ENCODE measurements at regions not wholly inside any gene's neighbourhood (a gene's known extent, or its start where the extent isn't known, plus 50 kb on each side); places are given as distances from the start of the nearest gene placed in this dataset.

DNA sequence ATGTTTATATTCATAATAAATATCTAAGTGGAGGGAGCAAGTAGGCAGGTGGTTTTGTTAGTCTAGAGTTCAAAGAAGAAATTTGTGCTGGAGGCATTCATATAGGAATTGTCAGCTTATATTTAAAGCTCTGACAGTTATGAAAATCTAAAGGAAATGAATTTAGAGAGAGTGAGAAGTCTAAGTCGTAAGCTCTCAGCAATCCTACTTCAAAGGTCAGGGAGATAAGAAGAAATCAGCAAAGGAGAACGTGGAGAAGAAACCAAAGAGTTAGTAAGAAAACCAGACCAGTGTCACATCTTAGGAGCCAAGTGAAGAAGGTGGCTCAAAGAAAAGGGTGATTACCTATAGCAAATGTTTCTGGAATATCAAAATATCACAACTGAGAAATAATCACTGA lies 241.8 kb downstream of the FSCB start:
- Histone ChIP-seq H3K9me1 (replicated peaks; ENCODE audit: control insufficient read depth, extremely low read depth, insufficient read depth, low read length) (no peaks in the 10 kb centered on the region), H3K27ac (ENCODE audit: insufficient read depth, low read depth, low read length) (no peak overlapping the region), H3K9ac (replicated peaks; ENCODE audit: extremely low read depth, insufficient read depth, low read length) (no peak overlapping the region), H2AFZ (ENCODE audit: low read depth, low read length) (no peak overlapping the region), H3K9me3 (replicated peaks; ENCODE audit: control insufficient read depth, insufficient read depth, low read length) (peaks cover 5% of the 10 kb centered on the region), H3K79me2 (ENCODE audit: control insufficient read depth, insufficient read depth, low read length) (no peaks in the 10 kb centered on the region), H4K20me1 (replicated peaks; ENCODE audit: control insufficient read depth, extremely low read depth, insufficient read depth, low read length) (no peaks in the 10 kb centered on the region), H3K27me3 (ENCODE audit: control insufficient read depth in 2 of 2, insufficient read depth in 2 of 2, low read length in 2 of 2) (no peaks in the 10 kb centered on the region), H3K4me1 (ENCODE audit: control insufficient read depth, extremely low read depth, insufficient read depth, low read length) (no peaks in the 10 kb centered on the region), H3K4me3 (replicated peaks in 1 of 3; ENCODE audit: insufficient read depth in 1 of 3, low read depth in 1 of 3, low read length in 3 of 3) (no peak overlapping the region), H3K36me3 (ENCODE audit: control insufficient read depth in 2 of 2, extremely low read depth in 1 of 2, insufficient read depth in 2 of 2, low read length in 2 of 2) (no peaks in the 10 kb centered on the region), H3K4me2 (ENCODE audit: insufficient read depth, low read length) (no peak overlapping the region)
- TF ChIP-seq MYC (IDR thresholded peaks at IDR 0.05; ENCODE audit: low read depth, low read length) (no peak), GATA2 (IDR thresholded peaks at IDR 0.05; ENCODE audit: insufficient read depth, insufficient read length, low read depth, low read length) (no peak), FOS (IDR thresholded peaks at IDR 0.05; ENCODE audit: borderline replicate concordance, insufficient read depth, low read length) (no peak), POLR2AphosphoS5 (IDR thresholded peaks at IDR 0.05; ENCODE audit: insufficient read depth, low read depth, low read length) (no peak), JUN (IDR thresholded peaks at IDR 0.05; ENCODE audit: borderline replicate concordance, insufficient read depth, insufficient read length, low read depth) (no peak), EZH2 (IDR thresholded peaks at IDR 0.05; ENCODE audit: borderline replicate concordance, low read depth, low read length, severe bottlenecking) (no peak), POLR2A (IDR thresholded peaks at IDR 0.05; ENCODE audit: low read depth, low read length) (no peak)
- TF ChIP-seq, protein P1, sequence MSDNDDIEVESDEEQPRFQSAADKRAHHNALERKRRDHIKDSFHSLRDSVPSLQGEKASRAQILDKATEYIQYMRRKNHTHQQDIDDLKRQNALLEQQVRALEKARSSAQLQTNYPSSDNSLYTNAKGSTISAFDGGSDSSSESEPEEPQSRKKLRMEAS (IDR thresholded peaks at IDR 0.05; ENCODE audit: insufficient read depth, insufficient read length), result no peak
- TF ChIP-seq, protein P2, sequence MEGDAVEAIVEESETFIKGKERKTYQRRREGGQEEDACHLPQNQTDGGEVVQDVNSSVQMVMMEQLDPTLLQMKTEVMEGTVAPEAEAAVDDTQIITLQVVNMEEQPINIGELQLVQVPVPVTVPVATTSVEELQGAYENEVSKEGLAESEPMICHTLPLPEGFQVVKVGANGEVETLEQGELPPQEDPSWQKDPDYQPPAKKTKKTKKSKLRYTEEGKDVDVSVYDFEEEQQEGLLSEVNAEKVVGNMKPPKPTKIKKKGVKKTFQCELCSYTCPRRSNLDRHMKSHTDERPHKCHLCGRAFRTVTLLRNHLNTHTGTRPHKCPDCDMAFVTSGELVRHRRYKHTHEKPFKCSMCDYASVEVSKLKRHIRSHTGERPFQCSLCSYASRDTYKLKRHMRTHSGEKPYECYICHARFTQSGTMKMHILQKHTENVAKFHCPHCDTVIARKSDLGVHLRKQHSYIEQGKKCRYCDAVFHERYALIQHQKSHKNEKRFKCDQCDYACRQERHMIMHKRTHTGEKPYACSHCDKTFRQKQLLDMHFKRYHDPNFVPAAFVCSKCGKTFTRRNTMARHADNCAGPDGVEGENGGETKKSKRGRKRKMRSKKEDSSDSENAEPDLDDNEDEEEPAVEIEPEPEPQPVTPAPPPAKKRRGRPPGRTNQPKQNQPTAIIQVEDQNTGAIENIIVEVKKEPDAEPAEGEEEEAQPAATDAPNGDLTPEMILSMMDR (IDR thresholded peaks at IDR 0.05; ENCODE audit: extremely low read depth in 1 of 2, insufficient read depth in 1 of 2, low read depth in 1 of 2, low read length in 2 of 2), result no peak
- ChIA-PET CTCF (no interaction called here), POLR2A (no interaction called here)
- dilution Hi-C loops (cut with MboI; ENCODE audit: extremely low pct_ligation_motif_present, low sequenced_read_pairs) (no loop called here), intact Hi-C loops (cut with micrococcal nuclease) (no loop called here)
- no TSS peak for BruUV-seq (replicated peaks)
- FAIRE-seq (no peak), DNase-seq (ENCODE audit: low read depth, low spot score) (no peak)

All from endothelial cell of umbilical vein (primary cell).